ENCODE measurements at regions not wholly inside any gene's neighbourhood (a gene's known extent, or its start where the extent isn't known, plus 50 kb on each side); places are given as distances from the start of the nearest gene placed in this dataset.
"Not testable (repeated sequence)": the region's sequence is repeated elsewhere in the genome, so short reads cannot be mapped to it uniquely, and the experiment has no call there.

DNA sequence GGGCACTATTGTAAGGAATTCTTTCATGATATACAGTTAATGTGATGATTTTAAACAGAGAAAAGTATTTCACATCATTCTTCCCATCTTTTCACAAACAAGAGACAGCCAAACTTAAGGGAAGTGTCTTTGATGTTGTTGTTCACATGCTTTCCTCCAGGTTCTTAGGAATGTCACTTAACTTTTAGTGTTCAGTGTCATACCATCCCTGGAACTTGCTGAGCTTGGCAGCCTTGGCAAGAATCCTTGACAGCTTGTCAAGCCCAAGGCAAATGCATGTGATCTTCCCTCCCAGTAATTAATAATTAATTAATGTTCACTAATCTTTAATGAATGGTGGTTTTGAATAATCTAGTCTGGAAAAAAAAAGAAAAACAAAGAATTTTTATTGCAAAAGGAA is 727.9 kb upstream of the PRR20A start:
- DNase-seq, result no peak

DNA sequence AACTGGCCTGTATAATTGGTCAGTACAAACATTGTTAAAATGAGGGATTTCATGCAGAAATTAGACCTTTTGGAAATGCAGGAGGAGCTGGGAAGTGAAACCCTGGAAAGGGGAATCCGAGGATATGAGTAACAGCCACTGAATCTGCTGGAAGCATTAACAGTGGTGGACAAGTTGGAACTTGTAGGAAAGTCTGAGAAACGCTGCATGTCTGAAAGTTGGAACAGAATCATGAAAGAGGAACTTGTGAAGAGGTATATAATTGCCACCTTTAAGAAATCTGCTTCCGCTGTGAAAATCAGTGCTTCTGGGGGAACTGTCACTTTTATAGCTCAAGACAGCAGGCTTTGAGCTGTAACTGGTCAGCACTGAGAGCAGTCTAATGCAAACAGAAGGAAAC is 716.5 kb upstream of the PRR20A start:
- no peak for DNase-seq

DNA sequence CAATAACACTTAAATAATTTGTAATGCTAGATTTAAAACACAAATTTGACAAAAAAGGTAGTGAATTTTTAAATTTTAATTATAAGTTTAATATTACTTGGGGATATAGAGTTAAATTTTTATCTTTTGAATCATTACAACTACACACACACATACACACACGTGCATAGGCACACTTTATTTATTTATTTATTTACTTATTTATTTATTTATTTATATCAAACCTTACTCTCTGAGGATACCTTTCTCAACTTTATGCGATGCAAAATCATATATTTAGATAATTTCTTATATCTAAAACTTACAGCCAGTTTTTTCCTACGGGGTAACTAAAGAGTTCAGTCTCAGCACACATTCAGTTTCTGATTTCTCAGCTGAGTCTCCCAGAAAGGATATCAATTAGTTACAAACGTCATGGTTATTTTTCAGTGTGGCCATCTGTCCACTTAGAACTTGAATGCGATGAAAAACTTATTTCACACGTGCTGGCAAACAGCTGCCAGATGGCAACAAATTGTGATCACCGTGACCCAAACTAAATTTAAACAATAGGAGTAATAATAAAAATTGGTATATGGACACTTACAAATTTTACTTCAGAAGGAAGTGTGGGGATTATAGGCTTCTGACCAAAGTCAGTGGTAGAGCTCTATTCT is 683.1 kb upstream of the PRR20A start:
- peak; percentile 5 for DNase-seq

DNA sequence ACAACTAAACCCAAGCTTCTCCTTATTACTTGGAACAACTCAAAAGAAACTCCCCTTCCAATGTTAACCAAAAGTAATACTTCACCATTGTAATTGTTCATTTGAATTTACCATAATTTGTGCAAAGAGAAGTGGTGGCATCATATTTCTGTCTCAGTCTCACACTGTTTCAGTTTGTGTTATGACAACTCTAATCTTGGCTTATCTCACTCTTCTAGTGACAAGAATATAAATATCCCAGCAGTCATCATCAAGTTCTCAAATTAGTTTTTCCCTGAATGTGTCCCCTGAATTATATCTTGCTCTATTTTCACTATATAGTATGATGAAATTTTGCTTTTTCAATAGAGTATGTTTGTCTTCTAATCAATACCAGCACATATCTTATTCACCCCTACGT is 681.4 kb upstream of the PRR20A start:
- no peak for DNase-seq

DNA sequence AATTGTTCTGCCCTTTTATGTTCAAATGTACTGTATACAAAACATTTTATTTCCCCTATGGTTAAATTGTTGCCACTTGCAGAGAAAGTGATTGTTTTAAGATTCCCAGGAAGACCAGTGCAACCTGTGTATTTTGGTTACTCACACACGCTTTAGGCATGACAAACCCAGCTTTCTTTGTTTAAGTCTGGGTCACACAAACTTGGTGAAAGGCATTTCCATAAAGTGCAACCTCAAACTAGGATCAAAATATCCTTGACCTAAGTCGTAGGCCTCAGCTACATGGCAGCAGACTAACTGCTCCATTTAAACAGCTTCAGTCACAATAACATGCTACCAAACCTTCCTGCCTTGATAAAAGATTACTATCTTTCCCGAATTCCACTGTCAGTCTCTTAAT is 639.0 kb upstream of the PRR20A start:
- DNase-seq, result no peak

DNA sequence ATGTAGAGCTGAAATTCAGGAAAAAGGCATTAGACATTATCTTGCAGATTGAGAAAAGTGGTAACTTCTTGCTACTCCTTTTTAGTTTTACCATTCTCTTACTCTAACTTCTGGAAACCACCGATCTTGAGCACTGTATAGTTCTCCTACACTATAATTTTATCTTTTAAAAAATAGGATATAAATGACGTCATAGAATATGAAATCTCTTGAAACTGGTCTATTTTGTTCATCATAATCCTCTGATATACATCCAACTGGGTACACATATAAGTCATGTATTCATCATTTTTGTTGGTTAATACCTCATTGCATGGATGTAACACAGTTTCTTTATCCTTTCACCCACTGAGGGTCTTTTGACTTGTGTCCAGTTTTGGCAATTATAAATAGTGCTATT is 629.9 kb upstream of the PRR20A start:
- DNase-seq, result no peak

DNA sequence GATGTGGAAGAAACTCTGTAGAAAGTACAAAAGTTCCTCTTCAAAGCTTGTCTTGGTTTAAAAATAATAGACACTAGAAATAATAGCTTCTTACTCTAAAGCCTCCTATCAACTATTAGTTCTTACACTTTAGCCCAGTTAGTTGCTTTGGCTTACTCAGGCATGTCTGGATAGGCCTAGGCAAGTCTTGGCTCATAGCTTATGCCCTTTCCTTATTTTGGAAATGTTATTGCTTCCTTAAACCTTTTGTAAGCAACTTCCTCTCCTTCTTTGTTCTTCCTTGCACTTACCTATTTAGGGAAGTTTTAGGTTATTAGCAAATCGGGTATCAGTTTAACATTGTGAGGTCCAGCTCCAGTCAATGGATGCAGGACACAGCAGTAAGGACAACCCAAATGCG is 628.4 kb upstream of the PRR20A start:
- not testable (repeated sequence) for DNase-seq

DNA sequence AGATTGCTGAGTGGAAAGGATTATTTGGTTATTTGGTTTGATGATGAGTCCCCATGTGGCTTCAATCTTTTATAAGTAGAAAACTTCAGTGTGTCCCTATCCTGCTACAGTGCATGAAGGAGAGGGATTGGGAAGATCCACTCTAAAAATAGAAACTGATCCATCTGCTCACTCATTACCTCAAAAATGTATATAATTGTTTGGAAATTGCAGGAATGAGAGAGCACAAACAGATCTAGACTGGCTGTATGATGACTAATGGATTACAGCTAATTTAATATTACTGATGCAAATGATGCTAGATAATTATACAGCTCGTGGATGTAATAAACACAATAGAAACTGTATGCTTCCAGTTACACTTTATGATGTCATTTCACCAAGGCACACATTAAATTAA is 625.3 kb upstream of the PRR20A start:
- no peak for DNase-seq

DNA sequence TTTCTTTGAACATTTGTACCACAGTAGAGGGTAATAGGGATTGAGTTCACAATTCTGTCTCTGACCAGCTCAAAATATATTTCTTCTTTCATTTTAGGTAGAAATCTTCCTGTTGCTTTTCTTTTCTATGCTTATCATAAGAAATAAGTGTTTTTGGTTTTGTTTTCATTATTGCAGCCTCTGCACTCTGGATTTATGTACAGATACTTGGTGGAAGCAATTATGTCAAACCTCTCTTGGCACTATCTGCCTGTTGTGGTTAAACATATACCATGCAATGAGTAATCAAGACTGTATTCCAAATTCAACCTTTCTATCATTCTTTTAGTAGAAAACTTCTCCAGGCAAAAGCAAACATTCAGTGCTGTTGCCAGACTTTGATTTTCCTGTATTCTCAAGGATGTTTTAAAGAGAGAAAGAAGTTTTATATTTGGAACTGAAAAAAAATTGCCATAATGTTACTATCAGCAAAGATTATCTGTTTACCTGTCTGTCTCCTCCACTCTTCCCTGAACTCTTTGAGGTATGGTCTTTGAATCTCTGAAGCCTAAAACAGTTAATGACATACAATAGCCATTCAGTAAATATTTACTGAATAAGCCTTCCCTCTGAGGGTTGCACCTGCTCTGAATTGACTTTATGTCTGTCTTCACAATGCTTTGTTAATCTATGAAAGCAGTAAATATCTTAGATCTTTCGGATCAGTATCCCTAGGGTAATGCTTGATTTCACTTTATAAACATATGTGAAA is 612.5 kb upstream of the PRR20A start:
- no peak for DNase-seq

DNA sequence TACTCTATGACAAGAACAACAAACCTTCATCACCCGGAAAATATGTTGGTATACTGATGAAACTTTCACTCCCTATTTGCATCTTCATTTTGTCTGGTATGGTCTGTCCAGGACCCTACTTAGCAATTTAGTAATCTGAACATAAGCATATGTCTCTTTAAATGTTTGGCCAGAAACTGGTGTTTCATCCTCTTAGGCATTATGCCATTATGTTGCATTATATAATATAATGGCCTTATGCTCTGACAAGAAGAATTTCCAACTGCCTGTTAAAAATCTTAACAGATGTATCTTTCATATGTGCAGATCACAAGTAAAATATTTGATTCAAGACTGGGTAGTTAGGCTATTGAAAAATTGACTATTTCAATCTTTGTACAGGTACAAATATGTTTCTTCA is 610.6 kb upstream of the PRR20A start:
- DNase-seq, result no peak

DNA sequence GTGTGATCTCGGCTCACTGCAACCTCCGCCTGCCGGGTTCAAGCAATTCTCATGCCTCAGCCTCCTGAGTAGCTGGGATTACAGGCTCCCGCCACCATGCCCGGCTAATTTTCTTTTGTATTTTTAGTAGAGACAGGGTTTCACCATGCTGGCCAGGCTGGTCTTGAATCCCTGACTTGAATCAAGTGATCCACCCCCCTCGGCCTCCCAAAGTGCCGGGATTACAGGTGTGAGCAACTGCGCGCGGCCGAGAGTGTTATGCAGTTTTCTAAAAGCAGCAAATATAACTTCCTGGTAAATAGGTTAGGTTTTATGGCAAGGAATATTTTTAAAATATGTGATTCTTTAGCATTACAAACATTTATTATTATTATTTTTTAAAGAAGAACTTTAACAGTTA is 592.8 kb upstream of the PRR20A start:
- DNase-seq, result not testable (repeated sequence)

DNA sequence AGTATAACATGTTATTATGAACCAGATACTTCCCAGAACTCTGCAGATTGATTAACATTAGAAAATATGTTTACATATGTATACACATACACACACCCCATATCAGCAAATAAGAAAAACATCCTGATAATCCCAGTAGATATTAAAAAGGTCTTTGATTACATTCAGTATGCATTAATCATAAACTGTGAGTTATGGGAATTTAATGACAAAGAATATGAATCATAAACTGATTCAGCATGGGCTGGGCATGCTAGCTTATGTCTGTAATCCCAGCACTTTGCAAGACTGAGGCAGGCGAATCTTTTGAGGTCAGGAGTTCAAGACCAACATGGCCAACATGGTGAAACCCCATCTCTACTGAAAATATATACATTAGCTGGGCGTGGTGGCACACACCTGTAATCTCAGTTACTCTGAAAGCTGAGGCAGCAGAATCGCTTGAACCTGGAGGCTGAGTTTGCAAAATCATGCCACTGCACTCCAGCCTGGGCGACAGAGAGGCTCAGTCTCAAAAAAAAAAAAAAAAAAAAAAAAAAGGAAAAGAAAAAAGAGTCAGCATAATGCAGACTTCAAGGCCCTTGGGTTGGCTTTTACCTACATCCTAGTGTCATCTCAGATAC is 581.9 kb upstream of the PRR20A start:
- no peak for DNase-seq

DNA sequence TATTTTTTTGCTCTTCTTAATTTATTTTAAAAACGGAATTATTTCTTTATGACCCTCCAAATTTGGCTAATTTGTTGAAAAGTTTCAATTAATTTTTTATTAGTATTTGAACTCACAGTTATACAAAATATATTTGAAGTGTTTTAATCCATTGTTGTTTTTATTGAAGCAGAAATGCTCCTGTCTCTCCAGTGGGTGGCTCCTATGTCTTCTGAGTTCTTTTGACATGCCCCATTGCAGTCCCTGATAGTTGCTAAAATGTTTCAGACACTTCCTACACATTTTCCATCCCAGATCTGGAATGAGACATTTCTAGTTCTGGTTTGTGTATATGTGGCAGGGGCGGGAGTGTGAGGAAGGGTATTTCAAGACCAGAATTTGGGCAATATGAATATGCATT is 579.4 kb upstream of the PRR20A start:
- DNase-seq, result no peak

DNA sequence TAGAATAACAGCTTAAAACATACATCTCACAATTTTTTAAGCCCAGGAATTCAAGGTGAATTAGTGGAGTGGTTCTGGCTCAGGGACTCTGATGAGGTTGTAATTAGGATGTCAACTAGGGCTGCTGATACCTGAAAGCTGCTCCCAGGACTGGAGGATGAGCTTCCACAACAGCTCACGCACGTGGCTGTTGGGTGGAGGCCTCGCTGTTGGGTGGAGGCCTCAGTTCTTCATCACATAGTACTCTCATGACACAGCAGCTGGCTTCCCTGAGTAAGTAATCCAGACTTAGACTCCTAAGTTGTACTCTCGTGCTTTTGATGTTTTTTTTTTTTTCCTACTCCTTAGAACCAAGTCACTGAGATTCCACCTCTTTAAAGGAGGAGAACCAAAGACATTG is 577.1 kb upstream of the PRR20A start:
- DNase-seq, result no peak

DNA sequence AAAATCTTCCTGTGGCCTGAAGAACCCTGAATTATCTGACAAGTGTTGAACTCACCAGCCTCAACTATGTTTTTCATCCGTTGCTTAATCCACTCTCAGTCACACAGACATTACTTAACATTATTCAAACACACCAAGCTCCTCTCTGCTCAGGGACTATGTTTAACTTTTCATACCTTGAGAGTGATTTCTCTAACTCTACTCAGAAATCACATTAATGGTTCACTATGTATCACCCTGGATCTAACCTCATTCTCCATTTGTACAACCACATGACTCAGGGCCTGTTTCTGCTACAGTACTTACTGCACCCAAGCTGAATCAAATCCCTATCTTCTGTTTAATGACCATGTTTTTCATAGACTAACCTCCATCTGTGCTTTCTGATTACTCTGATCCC is 553.7 kb upstream of the PRR20A start:
- no peak for DNase-seq

DNA sequence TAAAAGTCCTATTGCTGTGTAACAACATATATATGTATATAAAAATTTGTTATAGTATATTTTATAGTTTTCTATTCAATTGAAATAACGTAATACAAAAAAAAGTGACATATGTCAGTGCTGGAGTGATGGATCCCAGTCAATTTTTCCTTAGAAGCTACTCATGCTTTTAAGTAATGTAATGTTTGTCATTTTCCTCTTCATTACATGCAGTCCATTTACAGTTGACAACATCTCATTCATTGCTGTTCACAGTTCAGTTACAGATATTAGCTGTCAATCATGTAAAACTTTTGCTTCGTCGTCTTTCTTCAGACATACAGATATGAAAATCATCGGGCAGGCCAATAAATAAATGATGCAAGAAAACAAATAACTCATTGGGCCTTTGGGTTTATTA is 525.1 kb upstream of the PRR20A start:
- no peak for DNase-seq

DNA sequence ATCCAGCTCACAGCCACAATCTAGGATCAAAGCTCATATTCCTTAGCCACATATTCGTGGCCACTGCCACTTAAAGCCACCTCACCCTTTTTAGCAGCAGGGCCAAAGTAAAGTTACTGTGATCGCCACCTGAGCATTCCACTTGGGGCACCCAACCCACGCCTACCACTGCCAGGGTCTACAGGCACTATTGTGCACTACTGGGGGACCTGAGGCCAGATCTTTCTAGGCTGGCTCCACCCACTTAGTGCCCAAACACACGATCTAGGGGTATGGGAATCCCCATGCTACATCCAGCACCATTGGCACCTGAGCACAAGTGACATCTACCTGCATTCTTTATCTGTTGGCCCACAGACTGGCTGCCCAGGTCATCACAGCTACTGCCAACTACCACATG is 517.9 kb upstream of the PRR20A start:
- DNase-seq, result no peak

DNA sequence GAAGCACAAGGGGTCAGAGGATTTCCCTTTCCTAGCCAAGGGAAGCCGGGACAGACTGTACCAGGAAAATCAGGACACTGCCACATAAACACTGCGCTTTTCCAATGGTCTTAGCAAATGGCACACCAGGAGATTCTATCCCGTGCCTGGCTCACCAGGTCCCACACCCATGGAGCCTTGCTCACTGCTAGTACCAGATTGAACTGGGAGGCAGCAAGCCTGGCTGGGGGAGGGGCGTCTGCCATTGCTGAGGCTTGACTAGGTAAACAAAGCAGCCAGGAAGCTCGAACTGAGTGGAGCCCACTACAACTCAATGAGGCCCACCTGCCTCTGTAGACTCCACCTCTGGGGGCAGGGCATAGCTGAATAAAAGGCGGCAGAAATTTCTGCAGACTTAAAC is 511.8 kb upstream of the PRR20A start:
- not testable (repeated sequence) for DNase-seq

DNA sequence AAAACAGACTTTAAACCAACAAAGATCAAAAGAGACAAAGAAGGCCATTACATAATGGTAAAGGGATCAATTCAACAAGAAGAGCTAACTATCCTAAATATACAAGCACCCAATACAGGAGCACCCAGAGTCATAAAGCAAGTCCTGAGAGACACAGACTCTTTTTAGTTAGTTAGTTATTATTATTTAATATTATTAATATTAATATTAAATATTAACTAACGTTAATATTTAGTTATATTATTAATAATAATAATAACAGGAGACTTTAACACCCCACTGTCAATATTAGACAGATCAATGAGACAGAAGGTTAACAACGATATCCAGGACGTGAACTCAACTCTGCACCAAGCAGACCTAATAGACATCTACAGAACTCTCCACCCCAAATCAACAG is 509.7 kb upstream of the PRR20A start:
- DNase-seq, result not testable (repeated sequence)

DNA sequence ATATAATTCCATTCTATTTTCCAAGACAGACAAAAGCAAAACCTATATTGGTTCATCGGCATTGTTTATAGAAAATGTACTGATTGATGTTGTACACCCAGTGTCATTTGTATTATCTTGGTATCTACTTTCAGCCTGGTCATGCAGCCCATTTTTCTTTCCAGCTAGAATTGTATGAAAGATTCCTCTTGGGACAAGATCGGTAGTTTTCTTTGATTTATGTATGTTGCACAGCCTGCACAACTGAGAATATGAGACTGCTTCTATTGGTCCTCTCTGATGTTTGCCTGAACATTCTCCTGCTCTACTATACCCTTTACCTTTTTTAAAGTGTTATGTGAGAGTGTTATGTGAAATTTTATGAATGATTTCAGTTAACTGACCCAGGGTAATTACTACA is 487.7 kb upstream of the PRR20A start:
- no peak for DNase-seq

DNA sequence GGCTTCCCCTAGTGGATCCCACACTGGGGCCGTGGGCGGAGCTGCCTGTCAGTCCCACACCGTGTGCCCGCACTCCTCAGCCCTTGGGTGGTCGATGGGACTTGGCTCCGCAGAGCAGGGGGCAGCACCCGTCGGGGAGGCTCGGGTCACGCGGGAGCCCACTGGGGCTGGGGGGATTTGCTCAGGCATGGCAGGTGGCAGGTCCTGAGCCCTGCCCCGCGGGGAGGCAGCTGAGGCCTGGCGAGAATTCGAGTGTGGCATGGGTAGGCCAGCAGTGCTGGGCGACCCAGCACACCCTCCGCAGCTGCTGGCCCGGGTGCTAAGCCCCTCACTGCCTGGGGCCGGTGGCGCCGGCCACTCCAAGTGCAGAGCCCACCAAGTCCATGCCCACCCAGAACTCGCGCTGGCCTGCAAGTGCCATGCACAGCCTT is 481.7 kb upstream of the PRR20A start:
- no peak for DNase-seq

DNA sequence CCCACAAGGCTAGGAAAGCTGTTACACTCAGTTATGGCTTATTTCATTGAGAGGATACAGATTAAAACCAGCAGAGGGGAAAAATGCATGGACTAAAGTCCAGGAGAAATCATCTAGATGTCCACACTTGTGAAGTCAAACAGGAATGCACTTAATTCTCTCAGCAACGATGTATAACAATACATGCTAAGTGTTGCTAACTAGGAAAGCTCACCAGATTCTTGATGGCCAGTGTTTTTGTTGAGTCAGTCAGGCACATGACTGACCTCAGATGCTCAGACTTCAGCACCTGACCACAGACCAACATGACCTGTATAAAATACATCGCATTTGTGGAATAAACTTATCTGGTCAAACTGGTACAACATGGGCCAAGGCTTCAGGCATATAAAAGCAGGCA is 470.2 kb upstream of the PRR20A start:
- DNase-seq, result no peak

DNA sequence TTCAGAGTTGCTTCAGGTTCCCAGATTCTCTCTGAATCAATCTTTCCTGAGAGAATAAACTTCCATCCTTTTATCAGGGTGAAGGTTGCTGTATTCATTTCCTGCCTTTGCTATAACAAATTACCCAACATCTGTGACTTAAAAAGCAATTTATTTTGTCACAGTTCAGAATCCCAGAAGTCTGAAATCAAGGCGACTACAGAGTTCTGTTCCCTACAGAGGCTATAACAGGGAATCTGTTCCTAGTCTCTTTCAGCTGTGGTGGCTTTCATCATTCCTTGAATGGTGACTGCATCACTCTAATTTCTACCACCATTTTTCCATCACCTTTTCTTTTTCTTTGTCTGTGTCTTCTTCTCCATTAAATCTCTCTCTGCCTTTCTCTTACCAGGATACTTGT is 459.3 kb upstream of the PRR20A start:
- DNase-seq, result no peak
